OCI-LY7 (cell line): ENCODE measurements at regions not wholly inside any gene's neighbourhood (a gene's known extent, or its start where the extent isn't known, plus 50 kb on each side); places are given as distances from the start of the nearest gene placed in this dataset.

Experiments
- EZH2phosphoT487 ChIP-seq: fragments of 200-600 bp; sonication (generic); IDR thresholded peaks from 2 replicates; pipeline ENCODE4 v1.6.1; 2018; ENCODE audit warnings: low read depth, borderline replicate concordance, mild to moderate bottlenecking, mixed run types, antibody characterized with exemption, low read length, moderate library complexity, mixed read lengths
- TF ChIP-seq, protein P1 (sequence below): fragments of 200-600 bp; sonication (generic); conservative IDR thresholded peaks from 2 replicates; pipeline ENCODE4 v1.5.1; 2014; ENCODE audit warnings: mild to moderate bottlenecking, antibody characterized with exemption, low read length, moderate library complexity, mixed read lengths

DNA sequence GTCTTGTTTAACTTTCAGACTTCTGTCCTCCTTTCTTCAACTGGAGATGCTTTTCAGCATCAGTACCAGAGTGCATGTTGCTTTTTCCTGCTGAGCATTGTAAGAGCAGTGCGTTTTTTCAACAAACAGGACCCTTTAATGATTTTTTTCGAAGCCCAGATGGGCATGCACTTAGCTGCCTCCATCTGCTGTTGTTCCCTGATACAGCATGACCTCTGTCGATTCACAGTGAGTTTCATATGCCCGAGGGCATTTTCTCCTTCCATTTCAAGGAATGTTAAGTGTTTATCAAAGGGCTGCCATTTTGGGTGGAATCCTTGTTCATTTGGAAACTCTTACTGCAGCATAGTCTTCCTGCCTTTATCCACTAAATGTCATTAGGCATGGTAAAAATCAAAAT is 428.6 kb downstream of the DTHD1 start:
- no peak for TF ChIP-seq EZH2phosphoT487
- TF ChIP-seq, protein P1, sequence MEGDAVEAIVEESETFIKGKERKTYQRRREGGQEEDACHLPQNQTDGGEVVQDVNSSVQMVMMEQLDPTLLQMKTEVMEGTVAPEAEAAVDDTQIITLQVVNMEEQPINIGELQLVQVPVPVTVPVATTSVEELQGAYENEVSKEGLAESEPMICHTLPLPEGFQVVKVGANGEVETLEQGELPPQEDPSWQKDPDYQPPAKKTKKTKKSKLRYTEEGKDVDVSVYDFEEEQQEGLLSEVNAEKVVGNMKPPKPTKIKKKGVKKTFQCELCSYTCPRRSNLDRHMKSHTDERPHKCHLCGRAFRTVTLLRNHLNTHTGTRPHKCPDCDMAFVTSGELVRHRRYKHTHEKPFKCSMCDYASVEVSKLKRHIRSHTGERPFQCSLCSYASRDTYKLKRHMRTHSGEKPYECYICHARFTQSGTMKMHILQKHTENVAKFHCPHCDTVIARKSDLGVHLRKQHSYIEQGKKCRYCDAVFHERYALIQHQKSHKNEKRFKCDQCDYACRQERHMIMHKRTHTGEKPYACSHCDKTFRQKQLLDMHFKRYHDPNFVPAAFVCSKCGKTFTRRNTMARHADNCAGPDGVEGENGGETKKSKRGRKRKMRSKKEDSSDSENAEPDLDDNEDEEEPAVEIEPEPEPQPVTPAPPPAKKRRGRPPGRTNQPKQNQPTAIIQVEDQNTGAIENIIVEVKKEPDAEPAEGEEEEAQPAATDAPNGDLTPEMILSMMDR, result no peak
